HepG2 (cell line): ENCODE measurements at regions not wholly inside any gene's neighbourhood (a gene's known extent, or its start where the extent isn't known, plus 50 kb on each side); places are given as distances from the start of the nearest gene placed in this dataset.

ENCODE experiments used
- ATAC-seq: fragments of 200-7000 bp; cut with Tn5 transposase; 3 replicates; pipeline ENCODE4 v1.9.1; 2020; ENCODE audit warnings: mild to moderate bottlenecking, moderate library complexity
- BruUV-seq: library from RNA; stranded (reverse); fragments of 400-500 nt; replicated peaks from 2 replicates; lab custom pipeline; 2021; lab: Mats Ljungman, UMichigan
- CTCF ChIA-PET: fragments of 300-600 bp; formaldehyde crosslinking; extraction: SDS; loops from one replicate; lab custom pipeline; 2021; ENCODE audit warnings: low total read pairs, inconsistent platforms, low intra/inter-chr PET ratio; lab: Yijun Ruan, JAX
- POLR2A ChIA-PET: fragments of 350-600 bp; sonication (Branson Sonifier 250); formaldehyde crosslinking; loops from one replicate; lab custom pipeline; 2020; ENCODE audit warnings: antibody characterized with exemption, inconsistent platforms; lab: Yijun Ruan, JAX
- DNase-seq: peaks from one replicate; pipeline ENCODE4 v3.0.0-alpha.2; 2015; ENCODE audit warnings: low spot score
- FAIRE-seq: peaks from 3 replicates; lab custom pipeline; 2011; peaks lifted over from hg19 to GRCh38; lab: Jason Lieb, UNC
- H2AFZ ChIP-seq: one replicate; pipeline ENCODE4 v1.6.1; 2011; ENCODE audit warnings: low read length, inconsistent platforms
- H3K27ac ChIP-seq: fragments of 300-600 bp; 3 replicates; pipeline ENCODE4 v1.8.0; 2011; ENCODE audit warnings: mixed run types, mild to moderate bottlenecking, mixed read lengths, low read length, inconsistent platforms; ENCODE audit not compliant: insufficient read depth; ENCODE audit errors: extremely low read length
- H3K27me3 ChIP-seq, 2 experiments: fragments of 200-600 bp in 1 of 2; 2 replicates in 1 of 2; 3 replicates in 1 of 2; pipeline versions ENCODE4 v1.6.0 to v1.8.0; 2011; ENCODE audit warnings: low read length in 2 of 2, mild to moderate bottlenecking in 2 of 2, moderate library complexity in 2 of 2, inconsistent platforms in 1 of 2; ENCODE audit not compliant: insufficient read depth in 2 of 2, control insufficient read depth in 1 of 2
- H3K36me3 ChIP-seq, 2 experiments: fragments of 200-600 bp in 1 of 2; replicated peaks in 1 of 2; 2 replicates in 1 of 2; 3 replicates in 1 of 2; pipeline versions ENCODE4 v1.5.1 to v1.8.0; 2011; ENCODE audit warnings: low read length in 2 of 2, inconsistent platforms in 1 of 2; ENCODE audit not compliant: insufficient read depth in 2 of 2, control insufficient read depth in 1 of 2
- H3K4me1 ChIP-seq: 2 replicates; pipeline ENCODE4 v1.5.1; 2012; ENCODE audit warnings: low read length, inconsistent platforms; ENCODE audit not compliant: insufficient read depth
- H3K4me2 ChIP-seq: 2 replicates; pipeline ENCODE4 v1.6.0; 2011; ENCODE audit warnings: low read depth, low read length, inconsistent platforms
- H3K4me3 ChIP-seq, 3 experiments: fragments of 200-600 bp in 1 of 3; sonication (generic), shearing (Covaris generic) in 1 of 3; replicated peaks in 1 of 3; 2 replicates each; pipeline ENCODE4 v1.5.1; 2011 to 2016; ENCODE audit warnings: low read length in 3 of 3, inconsistent platforms in 2 of 3, low read depth in 2 of 3, mild to moderate bottlenecking in 2 of 3, control low read depth in 1 of 3, mixed read lengths in 1 of 3; ENCODE audit not compliant: insufficient read depth in 1 of 3
- H3K79me2 ChIP-seq: one replicate; pipeline ENCODE4 v1.6.1; 2011; ENCODE audit warnings: low read length, inconsistent platforms; ENCODE audit not compliant: insufficient read depth
- H3K9ac ChIP-seq: 2 replicates; pipeline ENCODE4 v1.6.0; 2011; ENCODE audit warnings: mild to moderate bottlenecking, low read depth, low read length, inconsistent platforms; ENCODE audit not compliant: insufficient read depth
- H3K9me3 ChIP-seq: 2 replicates; pipeline ENCODE4 v1.5.1; 2012; ENCODE audit warnings: mild to moderate bottlenecking, low read length
- H4K20me1 ChIP-seq: 2 replicates; pipeline ENCODE4 v1.6.0; 2011; ENCODE audit warnings: inconsistent platforms, mild to moderate bottlenecking, low read length, moderate library complexity; ENCODE audit not compliant: insufficient read depth
- ARNT ChIP-seq: fragments of 450-650 bp; IDR thresholded peaks from 2 replicates; pipeline ENCODE4 v1.6.1; 2017
- NFE2L1 ChIP-seq: sonication (generic); formaldehyde crosslinking; IDR thresholded peaks from 2 replicates; pipeline ENCODE4 v1.4.0; 2020; ENCODE audit warnings: missing genetic modification reagents, mild to moderate bottlenecking, borderline replicate concordance
- NKX3-1 ChIP-seq: sonication (generic); formaldehyde crosslinking; IDR thresholded peaks from 2 replicates; pipeline ENCODE4 v1.5.0; 2020; ENCODE audit warnings: missing genetic modification reagents
- PAF1 ChIP-seq: IDR thresholded peaks from 2 replicates; pipeline ENCODE4 v1.6.1; 2016; ENCODE audit warnings: missing genetic modification reagents, missing compliant biosample characterization
- SIX4 ChIP-seq: sonication (generic); formaldehyde crosslinking; IDR thresholded peaks from 2 replicates; pipeline ENCODE4 v1.4.0; 2020; ENCODE audit warnings: missing genetic modification reagents
- U2AF1 ChIP-seq: fragments of 200-400 bp; formaldehyde crosslinking; optimal IDR thresholded peaks from 2 replicates; pipeline ENCODE3; 2017; ENCODE audit warnings: mild to moderate bottlenecking, low read depth, low read length
- YY1 ChIP-seq: IDR thresholded peaks from 2 replicates; pipeline ENCODE4 v1.6.1; 2011; ENCODE audit warnings: low read length, low read depth, moderate library complexity, mild to moderate bottlenecking; ENCODE audit not compliant: insufficient read depth, insufficient replicate concordance
- ZNF530 ChIP-seq: sonication (generic); formaldehyde crosslinking; IDR thresholded peaks from 2 replicates; pipeline ENCODE4 v1.5.0; 2020; ENCODE audit warnings: low read depth, mild to moderate bottlenecking, missing genetic modification reagents
- WGBS: methylation state at CpG from one replicate; pipeline ENCODE4 v1.1.6; 2017; ENCODE audit warnings: low lambda C conversion rate; 5-methylcytosine and 5-hydroxymethylcytosine counted together
- in situ Hi-C: cut with HindIII; loops from 2 replicates; pipeline ENCODE4 v1.10.0; 2017; ENCODE audit warnings: low pct_unique_long_range_greater_than_20kb; ENCODE audit not compliant: extremely low pct_ligation_motif_present
- intact Hi-C: fragments of 100-400 bp; cut with micrococcal nuclease; formaldehyde crosslinking; loops from one replicate; pipeline ENCODE4 v1.10.0; 2022; ENCODE audit not compliant: unreplicated experiment
- TF ChIP-seq, protein P1 (sequence below): sonication (generic); formaldehyde crosslinking; IDR thresholded peaks from 2 replicates; pipeline ENCODE4 v1.4.0; 2020; ENCODE audit warnings: mild to moderate bottlenecking, missing genetic modification reagents, borderline replicate concordance
- TF ChIP-seq, protein P2 (sequence below): fragments of 450-650 bp; IDR thresholded peaks from 2 replicates; pipeline ENCODE4 v1.6.1; 2017
- TF ChIP-seq, protein P3 (sequence below): IDR thresholded peaks from 2 replicates; pipeline ENCODE4 v1.6.1; 2012; ENCODE audit warnings: inconsistent platforms

- no peak for FAIRE-seq
- no peak overlapping the region for H3K9ac ChIP-seq
- BruUV-seq = no TSS peak
- H3K4me2 ChIP-seq = no peak overlapping the region
- WGBS = 73% methylated on average over 23 of the region's 47 CpGs
- DNase-seq = no peak
- intact Hi-C loops (no loop called here), in situ Hi-C loops (no loop called here)
- H3K4me3 ChIP-seq = no peak overlapping the region
- H3K27me3 ChIP-seq = no peaks in the 10 kb centered on the region
- no peaks in the 10 kb centered on the region for H3K4me1 ChIP-seq
- H3K79me2 ChIP-seq = no peaks in the 10 kb centered on the region
- H3K36me3 ChIP-seq = no peaks in the 10 kb centered on the region
- H3K27ac ChIP-seq = no peak overlapping the region
- no peak overlapping the region for H2AFZ ChIP-seq
- ChIA-PET CTCF (no interaction called here), POLR2A (no interaction called here)
- TF ChIP-seq U2AF1 = no peak
- TF ChIP-seq, protein P1, sequence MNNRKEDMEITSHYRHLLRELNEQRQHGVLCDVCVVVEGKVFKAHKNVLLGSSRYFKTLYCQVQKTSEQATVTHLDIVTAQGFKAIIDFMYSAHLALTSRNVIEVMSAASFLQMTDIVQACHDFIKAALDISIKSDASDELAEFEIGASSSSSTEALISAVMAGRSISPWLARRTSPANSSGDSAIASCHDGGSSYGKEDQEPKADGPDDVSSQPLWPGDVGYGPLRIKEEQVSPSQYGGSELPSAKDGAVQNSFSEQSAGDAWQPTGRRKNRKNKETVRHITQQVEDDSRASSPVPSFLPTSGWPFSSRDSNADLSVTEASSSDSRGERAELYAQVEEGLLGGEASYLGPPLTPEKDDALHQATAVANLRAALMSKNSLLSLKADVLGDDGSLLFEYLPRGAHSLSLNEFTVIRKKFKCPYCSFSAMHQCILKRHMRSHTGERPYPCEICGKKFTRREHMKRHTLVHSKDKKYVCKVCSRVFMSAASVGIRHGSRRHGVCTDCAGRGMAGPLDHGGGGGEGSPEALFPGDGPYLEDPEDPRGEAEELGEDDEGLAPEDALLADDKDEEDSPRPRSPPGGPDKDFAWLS = no peak
- no peak for TF ChIP-seq ZNF530 (CRISPR knock-in tag)
- no peak for TF ChIP-seq YY1
- TF ChIP-seq NKX3-1 (CRISPR knock-in tag) = no peak
- TF ChIP-seq ARNT = no peak
- ATAC-seq = no peak
- peaks cover 5% of the 10 kb centered on the region; the same call in 1 of the 2 replicates for H3K9me3 ChIP-seq
- H4K20me1 ChIP-seq = no peaks in the 10 kb centered on the region
Measured at GRCh38 chr13:18943721-18944391, 237.8 kb downstream of the TUBA3C start.

DNA sequence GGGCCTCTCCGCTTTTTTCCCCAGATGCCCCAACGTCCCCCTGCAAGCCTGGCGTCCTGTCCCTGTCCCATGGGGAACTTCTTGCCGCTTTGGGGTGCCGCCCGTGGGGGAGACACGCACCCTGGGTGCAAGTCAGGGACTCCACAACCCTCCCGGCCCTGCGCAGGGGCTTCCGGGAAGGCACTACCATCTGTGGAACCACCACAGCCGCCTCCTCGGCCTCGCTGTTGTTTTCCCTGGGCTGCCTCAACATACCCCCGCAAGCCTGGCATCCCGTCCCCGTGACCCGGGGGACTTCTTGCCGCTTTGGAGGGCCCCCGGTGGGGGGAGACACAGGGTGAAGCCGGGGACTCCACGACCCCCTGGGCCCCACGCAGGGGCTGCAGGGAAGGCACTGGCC is 238.4 kb downstream of the TUBA3C start:
- FAIRE-seq = no peak
- no peak for ATAC-seq
- DNase-seq = no peak
- Histone ChIP-seq H3K9me3 (peaks cover 5% of the 10 kb centered on the region; the same call in 1 of the 2 replicates), H3K4me3 (no peak overlapping the region), H2AFZ (no peak overlapping the region), H3K36me3 (no peaks in the 10 kb centered on the region), H3K4me2 (no peak overlapping the region), H3K27ac (no peak overlapping the region), H3K9ac (no peak overlapping the region), H3K79me2 (no peaks in the 10 kb centered on the region), H3K4me1 (no peaks in the 10 kb centered on the region), H3K27me3 (no peaks in the 10 kb centered on the region), H4K20me1 (no peaks in the 10 kb centered on the region)
- ChIA-PET CTCF (no interaction called here), POLR2A (no interaction called here)
- in situ Hi-C loops = no loop called here
- WGBS = 20% methylated on average over 5 of the region's 22 CpGs
- no TSS peak for BruUV-seq
- TF ChIP-seq PAF1 (no peak), SIX4 (CRISPR knock-in tag) (no peak), NFE2L1 (no peak)
- TF ChIP-seq, protein P2, sequence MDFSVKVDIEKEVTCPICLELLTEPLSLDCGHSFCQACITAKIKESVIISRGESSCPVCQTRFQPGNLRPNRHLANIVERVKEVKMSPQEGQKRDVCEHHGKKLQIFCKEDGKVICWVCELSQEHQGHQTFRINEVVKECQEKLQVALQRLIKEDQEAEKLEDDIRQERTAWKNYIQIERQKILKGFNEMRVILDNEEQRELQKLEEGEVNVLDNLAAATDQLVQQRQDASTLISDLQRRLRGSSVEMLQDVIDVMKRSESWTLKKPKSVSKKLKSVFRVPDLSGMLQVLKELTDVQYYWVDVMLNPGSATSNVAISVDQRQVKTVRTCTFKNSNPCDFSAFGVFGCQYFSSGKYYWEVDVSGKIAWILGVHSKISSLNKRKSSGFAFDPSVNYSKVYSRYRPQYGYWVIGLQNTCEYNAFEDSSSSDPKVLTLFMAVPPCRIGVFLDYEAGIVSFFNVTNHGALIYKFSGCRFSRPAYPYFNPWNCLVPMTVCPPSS = no peak
- TF ChIP-seq, protein P3, sequence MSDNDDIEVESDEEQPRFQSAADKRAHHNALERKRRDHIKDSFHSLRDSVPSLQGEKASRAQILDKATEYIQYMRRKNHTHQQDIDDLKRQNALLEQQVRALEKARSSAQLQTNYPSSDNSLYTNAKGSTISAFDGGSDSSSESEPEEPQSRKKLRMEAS = no peak
- intact Hi-C loops = no loop called here
